Testis (tissue), 2 donors: ENCODE measurements at regions not wholly inside any gene's neighbourhood (a gene's known extent, or its start where the extent isn't known, plus 50 kb on each side); places are given as distances from the start of the nearest gene placed in this dataset.

Source experiments
- POLR2A ChIP-seq: fragments of 450-650 bp; IDR thresholded peaks from one replicate; pipeline ENCODE4 v1.6.1; 2017; ENCODE audit warnings: antibody characterized with exemption, mild to moderate bottlenecking, moderate library complexity
- TF ChIP-seq, protein P1 (sequence below), 3 experiments: fragments of 450-650 bp in 2 of 3; fragments of 200-600 bp in 1 of 3; sonication (generic) in 1 of 3; IDR thresholded peaks; one replicate each; pipeline ENCODE4 v1.5.1; 2016 to 2019; ENCODE audit warnings: antibody characterized with exemption in 3 of 3, mild to moderate bottlenecking in 2 of 3, moderate library complexity in 1 of 3

DNA sequence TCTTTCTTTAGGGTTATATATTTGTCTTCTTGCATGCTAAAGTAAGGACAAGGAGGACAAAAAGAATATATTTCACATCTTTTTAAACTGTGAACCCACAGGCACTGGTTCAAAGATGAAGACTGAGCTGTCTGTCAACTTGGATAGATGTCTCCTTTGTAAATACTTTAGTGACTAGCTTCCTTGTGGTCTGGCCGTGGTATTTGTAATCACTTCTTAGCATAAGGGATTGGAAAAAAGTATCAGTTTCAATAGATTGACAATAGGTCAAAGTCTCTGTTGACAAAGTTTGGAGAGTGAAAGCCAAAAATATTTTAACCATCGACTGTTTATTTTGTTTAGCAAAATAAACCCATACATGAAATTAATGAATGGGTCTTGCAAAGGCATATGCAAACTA lies 91.4 kb downstream of the TMEM167A start:
- TF ChIP-seq, protein P1, sequence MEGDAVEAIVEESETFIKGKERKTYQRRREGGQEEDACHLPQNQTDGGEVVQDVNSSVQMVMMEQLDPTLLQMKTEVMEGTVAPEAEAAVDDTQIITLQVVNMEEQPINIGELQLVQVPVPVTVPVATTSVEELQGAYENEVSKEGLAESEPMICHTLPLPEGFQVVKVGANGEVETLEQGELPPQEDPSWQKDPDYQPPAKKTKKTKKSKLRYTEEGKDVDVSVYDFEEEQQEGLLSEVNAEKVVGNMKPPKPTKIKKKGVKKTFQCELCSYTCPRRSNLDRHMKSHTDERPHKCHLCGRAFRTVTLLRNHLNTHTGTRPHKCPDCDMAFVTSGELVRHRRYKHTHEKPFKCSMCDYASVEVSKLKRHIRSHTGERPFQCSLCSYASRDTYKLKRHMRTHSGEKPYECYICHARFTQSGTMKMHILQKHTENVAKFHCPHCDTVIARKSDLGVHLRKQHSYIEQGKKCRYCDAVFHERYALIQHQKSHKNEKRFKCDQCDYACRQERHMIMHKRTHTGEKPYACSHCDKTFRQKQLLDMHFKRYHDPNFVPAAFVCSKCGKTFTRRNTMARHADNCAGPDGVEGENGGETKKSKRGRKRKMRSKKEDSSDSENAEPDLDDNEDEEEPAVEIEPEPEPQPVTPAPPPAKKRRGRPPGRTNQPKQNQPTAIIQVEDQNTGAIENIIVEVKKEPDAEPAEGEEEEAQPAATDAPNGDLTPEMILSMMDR (IDR thresholded peaks at IDR 0.05), result no peak
- no peak for TF ChIP-seq POLR2A
